Stimulated activated naive CD4-positive, alpha-beta T cell (primary cell): ENCODE measurements at regions not wholly inside any gene's neighbourhood (a gene's known extent, or its start where the extent isn't known, plus 50 kb on each side); places are given as distances from the start of the nearest gene placed in this dataset.

ENCODE experiments used
- DNase-seq, 6 experiments: peaks; one replicate each; lab custom pipeline; 2025; lab: John Stamatoyannopoulos, UW

DNA sequence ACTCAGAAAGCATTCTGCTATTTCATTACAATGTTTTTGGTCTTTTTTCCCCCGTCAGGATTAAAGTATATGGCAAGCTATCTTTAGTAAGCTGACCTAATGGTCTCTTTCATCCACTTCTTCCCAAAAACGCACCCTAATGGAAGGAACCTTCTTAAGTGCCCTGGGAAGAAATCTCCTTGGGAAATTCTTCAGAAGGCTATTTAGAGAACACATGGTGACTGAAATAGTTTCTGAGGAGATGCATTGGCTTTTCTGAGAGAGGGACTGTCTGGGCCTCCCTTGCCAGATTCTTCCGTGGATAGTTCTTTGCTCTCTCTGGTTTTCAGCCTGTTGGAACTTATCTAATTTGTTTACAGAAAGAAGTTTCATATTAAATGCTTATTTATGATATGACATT is 524.1 kb upstream of the MEF2C start:
- no peak for DNase-seq

DNA sequence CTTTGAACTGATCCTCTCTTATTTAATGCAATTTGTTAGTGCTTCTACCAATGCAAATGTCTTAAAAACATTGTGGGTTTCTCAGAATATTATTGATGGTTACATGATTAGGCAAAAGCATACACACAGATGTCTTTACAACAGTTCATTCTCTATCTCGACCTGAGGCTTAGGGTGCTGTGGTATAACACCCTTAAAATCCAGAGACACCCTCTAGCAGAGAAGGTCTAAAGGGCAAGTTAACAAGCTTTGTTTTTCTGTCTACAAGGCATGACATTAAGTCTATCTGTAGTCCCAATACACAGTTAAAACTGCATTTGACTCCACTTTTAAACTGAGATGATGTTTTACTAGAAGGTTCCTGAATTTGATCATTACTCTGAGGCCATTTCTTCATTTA is 518.7 kb upstream of the MEF2C start:
- DNase-seq = no peak

DNA sequence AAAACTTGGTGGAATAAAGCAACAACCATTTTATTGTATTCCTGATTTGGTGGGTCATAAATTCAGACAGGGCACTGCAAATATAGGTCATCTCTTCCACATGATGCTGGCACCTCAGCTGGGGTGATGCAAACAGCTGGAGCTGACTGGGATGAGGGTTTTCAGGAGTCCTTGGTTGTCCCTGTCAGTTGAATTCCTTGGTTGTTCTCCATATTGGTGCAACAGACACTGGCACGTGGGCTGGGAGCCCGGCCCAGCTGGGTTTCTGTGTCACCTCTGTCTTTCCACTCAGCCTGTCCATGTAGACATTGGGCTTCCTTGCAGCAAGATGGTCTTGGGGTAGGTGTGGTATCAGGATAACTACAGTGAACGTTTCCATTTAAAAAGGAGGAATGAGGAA is 518.0 kb upstream of the MEF2C start:
- no peak for DNase-seq

DNA sequence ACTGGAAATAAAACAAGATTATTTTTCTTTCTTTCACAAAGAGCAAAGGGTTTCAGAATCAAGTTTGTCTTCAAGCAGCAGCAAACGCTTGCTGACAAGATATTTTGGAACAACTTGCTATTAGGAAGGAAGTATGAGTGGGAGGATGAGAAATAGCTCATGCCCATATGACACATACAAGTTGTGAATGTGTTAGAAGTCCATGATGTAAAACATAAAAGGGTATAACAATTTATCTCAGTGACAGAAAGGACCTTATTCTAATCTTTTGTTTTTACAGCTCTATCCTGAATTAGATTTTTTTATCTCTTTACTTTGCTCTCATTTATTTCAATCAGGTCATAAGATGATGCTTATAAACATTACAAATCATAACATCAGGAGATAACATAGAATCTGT is 516.6 kb upstream of the MEF2C start:
- no peak for DNase-seq

DNA sequence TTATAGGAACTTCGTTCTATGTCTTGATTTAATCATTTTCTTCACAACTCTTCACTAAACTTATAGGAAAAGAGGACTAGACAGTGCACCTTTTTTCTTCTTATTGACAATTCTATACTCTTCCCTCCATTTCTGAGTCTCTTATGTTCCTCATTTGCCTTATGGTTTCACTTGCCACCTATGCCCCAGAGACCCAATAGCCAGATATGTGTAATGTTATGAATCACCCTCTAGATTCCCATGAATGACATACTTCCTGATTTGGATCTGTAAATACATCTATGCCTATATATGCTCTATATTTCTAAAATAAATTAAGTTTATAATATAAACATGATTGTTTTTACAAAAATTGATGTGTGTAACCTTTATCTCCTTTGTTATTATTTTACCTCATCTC is 514.1 kb upstream of the MEF2C start:
- DNase-seq = no peak

GRCh38 chr5:89396278-89396954 is 513.4 kb upstream of the MEF2C start:
- no peak for DNase-seq

- no peak for DNase-seq
Observed at GRCh38 chr5:89395111-89395510, 512.1 kb upstream of the MEF2C start.

DNA sequence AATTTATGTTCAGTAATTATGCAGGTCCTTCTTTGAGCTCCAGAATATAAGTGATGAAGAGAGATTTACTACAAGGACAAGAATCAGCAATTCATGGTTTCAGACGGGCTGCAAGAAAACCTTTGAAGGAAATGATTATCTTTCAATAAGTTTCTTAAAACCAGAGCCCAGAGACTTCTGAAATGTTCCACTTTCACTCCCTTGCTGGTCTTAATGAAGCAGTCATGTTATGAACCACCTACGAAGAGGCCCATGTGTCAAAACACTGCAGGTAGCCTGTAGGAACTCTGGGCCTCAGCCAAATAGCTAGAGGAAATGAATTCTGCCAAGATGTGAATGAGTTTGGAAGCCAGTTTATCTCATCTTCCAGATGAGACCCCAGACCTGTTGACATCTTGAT is 505.9 kb upstream of the MEF2C start:
- DNase-seq = no peak

GRCh38 chr5:89384391-89384790 is 501.4 kb upstream of the MEF2C start:
- no peak for DNase-seq

GRCh38 chr5:89380635-89381034 is 497.7 kb upstream of the MEF2C start:
- no peak for DNase-seq

- DNase-seq = no peak
Observed at GRCh38 chr5:89377767-89378455, 494.9 kb upstream of the MEF2C start.

GRCh38 chr5:89374818-89375521 is 492.0 kb upstream of the MEF2C start:
- no peak for DNase-seq

DNA sequence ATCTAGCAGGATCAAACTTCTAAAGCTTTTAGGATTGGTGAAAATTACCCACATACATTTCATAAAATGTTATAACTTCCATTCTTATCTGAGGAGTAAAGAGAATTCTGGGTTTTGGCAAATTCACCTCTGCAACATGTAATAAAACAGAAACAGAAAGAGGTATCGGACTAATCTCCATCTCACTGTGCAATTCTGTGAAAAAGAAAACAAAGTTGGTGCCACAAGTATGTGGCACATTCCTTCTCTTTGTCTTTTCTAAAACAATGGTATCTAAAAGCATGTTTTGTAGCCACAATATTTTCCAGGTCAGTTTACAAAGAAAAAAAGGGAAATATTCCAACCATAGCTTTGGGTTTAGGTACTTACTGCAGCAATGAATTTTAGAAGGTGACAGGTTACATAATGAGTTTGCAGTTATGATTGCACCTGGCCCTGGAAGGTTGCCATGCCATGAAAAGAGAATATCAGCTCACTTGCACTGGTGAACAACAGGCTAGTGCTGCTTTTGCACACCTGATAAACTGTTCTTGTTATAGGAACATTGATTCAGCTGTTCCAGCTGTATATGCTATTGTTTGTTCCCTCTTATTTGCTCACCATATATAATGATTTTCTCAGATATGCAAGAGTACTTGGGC is 491.3 kb upstream of the MEF2C start:
- no peak for DNase-seq

DNA sequence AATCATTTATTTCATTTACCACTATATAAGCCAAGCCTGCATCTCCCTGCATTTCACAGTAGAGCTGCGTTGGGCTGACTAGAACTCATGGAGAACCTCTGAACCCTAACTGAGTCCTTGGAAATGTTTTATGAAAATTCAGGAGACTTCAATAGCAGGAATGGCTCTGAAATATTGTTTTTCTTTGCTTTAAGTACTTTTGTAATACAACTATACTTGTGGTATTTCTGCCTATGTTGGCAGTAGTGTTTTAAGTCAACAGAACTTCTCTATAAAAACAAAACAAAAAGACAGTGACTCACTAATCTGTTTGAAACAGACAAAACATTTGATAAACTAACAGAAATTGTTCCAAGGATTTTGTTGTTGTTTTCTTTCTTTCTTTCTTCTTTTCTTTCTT is 489.2 kb upstream of the MEF2C start:
- no peak for DNase-seq

GRCh38 chr5:89371646-89372045 is 488.7 kb upstream of the MEF2C start:
- DNase-seq = no peak

DNA sequence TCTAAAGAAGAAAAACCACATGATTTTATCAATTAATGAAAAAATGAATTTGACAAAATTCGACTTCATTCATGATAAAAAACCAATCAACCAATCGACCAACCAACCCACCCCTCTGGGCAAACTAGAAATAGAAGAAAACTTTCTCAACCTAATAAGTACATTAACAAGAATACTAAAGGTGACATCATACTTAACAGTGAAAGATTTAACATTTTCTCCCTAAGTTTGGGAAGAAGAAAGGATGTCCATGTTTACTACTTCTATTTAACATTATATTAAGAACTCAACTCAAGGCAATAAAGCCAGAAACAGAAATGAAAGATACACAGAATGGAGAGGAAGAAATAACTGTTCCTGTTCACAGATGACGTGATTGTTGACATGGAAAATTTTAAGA is 476.1 kb upstream of the MEF2C start:
- DNase-seq = no peak

DNA sequence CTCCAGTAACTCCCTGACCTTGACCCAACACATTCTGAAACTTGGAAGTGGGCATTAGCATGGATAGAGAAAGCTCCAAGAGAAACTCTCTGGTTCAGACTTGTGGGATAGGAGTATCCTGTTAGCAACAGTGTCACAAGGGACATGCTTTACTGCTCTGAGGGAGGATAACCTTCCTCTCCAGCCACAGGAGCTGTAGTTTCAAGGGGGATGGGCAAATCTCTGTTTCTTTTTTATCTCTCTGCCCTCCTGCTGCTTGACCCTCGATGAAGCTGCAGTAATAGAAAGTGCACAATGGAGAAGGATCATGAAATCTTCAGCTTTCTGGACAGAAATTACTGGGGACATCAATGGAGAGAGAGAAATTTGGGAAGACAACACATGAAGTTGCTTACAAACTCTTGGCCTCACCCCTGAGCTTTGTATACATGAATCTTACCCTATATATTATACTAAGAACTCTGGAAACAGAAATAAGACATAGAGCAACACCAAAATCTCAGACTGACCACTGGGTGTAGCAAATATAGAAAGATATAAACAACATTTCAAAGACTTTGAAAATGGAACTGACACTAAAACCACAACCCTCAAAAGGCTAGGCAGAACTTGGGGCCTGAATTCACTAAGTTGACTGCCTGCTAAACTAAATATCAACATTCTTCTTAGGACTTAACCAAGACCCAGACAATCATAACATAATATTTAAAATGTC is 471.0 kb upstream of the MEF2C start:
- DNase-seq = no peak

DNA sequence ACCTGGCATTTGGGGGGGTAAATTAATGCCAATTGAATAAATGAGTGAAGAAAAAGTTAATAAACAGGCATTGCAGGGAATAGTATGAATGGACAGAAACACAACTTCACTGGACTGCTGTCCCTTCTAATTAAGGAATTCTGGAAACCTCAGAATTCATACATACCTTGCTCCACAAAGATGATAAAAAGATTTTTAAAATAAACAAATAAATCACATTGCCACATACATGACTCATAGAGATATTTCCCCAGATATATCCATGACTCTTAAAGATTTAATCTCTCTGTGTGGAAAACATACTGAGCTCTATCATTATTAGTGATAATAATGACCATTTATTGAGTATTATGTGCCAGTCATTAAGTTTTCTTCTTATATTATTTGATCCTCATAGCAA is 469.0 kb upstream of the MEF2C start:
- no peak for DNase-seq

- DNase-seq = no peak
Observed at GRCh38 chr5:89351222-89351621, 468.2 kb upstream of the MEF2C start.

GRCh38 chr5:89350684-89351083 is 467.7 kb upstream of the MEF2C start:
- DNase-seq = no peak

GRCh38 chr5:89349246-89349980 is 466.4 kb upstream of the MEF2C start:
- DNase-seq = no peak

DNA sequence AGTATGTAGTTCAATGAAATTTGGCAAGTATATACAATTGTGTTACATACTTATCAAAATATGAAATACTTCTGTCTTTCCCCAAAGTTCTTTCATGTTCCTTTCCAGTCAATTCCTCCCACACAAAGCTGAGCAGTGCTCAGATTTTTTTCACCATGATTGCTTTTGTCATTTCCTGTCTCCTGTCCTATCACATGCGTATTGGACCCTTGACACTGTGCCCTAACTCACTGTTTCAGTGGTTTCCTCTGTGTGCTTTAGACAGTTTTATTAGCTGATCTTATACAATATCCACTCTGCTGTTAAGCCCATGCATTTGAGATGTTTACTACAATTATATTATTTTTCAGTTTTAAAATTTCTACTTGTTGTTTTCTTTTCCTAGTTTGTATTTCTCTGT is 463.6 kb upstream of the MEF2C start:
- DNase-seq = no peak
